ENCODE measurements at regions not wholly inside any gene's neighbourhood (a gene's known extent, or its start where the extent isn't known, plus 50 kb on each side); places are given as distances from the start of the nearest gene placed in this dataset.
A peak's percentile ranks its signal among the peaks of the same experiment; 100 is the strongest.

DNA sequence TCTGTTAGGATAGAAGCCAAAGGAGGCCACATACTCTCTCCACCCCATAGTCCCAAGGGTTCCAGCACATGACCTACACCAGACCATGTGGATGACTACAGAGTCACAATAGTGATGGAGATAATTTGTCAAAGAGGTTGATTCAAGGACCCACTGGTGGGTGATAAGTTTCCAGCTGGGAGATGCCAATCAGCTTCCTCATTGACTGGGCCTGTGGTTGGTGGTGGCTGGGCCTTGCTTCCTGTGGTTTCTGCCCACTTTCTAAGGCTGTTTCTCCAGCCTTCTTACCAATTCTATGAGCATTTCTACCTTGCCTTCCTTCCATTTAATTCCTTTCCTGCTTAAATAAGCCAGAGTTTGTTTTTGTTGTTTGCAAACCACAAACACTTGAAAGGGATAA, 95.5 kb upstream of the CPEB2 start:
- no peak overlapping the region for H3K4me3 ChIP-seq (ENCODE audit: low read depth, low read length)
- TF ChIP-seq, protein P1, sequence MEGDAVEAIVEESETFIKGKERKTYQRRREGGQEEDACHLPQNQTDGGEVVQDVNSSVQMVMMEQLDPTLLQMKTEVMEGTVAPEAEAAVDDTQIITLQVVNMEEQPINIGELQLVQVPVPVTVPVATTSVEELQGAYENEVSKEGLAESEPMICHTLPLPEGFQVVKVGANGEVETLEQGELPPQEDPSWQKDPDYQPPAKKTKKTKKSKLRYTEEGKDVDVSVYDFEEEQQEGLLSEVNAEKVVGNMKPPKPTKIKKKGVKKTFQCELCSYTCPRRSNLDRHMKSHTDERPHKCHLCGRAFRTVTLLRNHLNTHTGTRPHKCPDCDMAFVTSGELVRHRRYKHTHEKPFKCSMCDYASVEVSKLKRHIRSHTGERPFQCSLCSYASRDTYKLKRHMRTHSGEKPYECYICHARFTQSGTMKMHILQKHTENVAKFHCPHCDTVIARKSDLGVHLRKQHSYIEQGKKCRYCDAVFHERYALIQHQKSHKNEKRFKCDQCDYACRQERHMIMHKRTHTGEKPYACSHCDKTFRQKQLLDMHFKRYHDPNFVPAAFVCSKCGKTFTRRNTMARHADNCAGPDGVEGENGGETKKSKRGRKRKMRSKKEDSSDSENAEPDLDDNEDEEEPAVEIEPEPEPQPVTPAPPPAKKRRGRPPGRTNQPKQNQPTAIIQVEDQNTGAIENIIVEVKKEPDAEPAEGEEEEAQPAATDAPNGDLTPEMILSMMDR (IDR thresholded peaks at IDR 0.05; ENCODE audit: insufficient read depth, low read depth, low read length, missing control alignments) = no peak
- DNase-seq (ENCODE audit: low read depth) = no peak

DNA sequence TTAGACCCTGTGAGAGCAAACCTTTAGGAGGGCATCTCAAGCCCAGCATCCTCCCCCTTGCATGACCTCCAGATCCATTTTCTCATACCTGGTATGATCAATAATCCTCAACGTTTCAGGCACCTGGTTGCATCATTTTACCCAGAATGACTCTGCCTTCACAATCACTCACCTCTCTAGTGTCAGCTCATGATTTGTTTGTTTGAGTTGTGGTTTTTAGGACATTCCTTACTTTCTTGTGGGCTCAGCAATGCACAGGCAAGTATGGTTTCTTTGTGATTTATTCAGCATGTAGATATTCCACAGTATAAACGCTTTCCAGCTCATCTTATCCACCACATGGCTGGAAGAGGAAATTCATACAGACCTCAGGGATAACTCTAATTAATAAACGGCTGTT, 93.6 kb upstream of the CPEB2 start:
- no peak for DNase-seq (ENCODE audit: low read depth)
- TF ChIP-seq, protein P1 (IDR thresholded peaks at IDR 0.05; ENCODE audit: insufficient read depth, low read depth, low read length, missing control alignments) = no peak
- no peak overlapping the region for H3K4me3 ChIP-seq (ENCODE audit: low read depth, low read length)

DNA sequence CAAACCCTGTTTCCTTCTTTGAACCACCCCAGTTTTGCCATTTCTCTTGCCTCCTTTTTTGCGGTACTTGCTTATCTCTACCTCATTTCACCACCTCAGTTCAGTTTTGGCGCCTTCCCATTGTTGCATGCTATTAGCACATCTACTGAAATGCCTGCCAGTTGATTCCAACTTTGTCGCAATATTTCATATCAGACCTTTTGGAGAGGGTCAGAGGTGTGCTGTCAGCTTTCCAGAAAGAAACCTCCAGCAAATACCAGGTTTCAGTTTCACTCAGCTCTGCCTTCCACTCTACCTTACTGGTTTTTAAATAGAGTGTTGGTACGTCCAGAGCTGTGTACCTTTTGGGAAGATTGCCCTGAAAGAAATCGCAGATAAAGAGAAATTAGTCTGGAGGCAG, 91.9 kb upstream of the CPEB2 start:
- no peak for DNase-seq (ENCODE audit: low read depth)
- H3K4me3 ChIP-seq (ENCODE audit: low read depth, low read length) = no peak overlapping the region
- TF ChIP-seq, protein P1 (IDR thresholded peaks at IDR 0.05; ENCODE audit: insufficient read depth, low read depth, low read length, missing control alignments) = no peak

DNA sequence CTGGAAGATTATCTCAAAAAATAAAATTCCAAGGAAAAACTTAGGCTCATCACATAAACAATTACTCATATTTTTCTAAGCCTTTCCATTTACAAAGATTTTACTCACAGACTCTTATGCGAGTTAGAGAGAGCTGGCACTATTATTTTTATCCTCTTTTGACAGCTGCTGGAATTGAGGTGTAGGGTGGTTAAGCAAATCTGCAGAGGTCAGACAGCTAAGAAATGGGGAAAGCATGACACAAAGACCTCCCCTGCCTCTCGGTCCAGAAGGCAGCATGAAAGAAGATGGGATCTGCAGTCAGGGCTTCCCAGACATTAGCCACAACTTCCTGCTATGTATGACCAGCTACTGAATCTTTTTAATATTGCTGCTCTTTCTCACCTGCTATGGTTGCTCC, 89.9 kb upstream of the CPEB2 start:
- no peak overlapping the region for H3K4me3 ChIP-seq (ENCODE audit: low read depth, low read length)
- TF ChIP-seq, protein P1 (IDR thresholded peaks at IDR 0.05; ENCODE audit: insufficient read depth, low read depth, low read length, missing control alignments) = no peak
- DNase-seq (ENCODE audit: low read depth) = no peak

DNA sequence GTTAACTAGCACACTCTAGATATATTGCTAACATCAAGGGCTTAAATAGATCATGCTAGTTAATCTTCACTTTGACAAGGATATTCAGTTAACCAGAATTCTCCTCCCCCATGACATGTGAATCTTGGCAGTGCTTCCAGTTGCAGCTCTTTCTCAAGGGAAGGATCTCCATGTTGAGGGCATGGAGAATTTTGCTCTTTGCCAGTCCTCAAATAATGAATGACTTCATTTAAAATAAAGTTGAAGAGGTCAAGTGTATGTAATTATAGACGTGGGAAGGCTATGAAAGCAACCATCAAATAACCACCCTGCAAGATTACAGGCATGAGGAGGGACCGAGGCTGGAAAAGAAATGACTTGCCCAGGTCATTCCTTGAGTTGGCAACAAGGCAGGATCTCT, 87.3 kb upstream of the CPEB2 start:
- H3K4me3 ChIP-seq (ENCODE audit: low read depth, low read length) = no peak overlapping the region
- TF ChIP-seq, protein P1 (IDR thresholded peaks at IDR 0.05; ENCODE audit: insufficient read depth, low read depth, low read length, missing control alignments) = no peak
- DNase-seq (ENCODE audit: low read depth) = no peak

DNA sequence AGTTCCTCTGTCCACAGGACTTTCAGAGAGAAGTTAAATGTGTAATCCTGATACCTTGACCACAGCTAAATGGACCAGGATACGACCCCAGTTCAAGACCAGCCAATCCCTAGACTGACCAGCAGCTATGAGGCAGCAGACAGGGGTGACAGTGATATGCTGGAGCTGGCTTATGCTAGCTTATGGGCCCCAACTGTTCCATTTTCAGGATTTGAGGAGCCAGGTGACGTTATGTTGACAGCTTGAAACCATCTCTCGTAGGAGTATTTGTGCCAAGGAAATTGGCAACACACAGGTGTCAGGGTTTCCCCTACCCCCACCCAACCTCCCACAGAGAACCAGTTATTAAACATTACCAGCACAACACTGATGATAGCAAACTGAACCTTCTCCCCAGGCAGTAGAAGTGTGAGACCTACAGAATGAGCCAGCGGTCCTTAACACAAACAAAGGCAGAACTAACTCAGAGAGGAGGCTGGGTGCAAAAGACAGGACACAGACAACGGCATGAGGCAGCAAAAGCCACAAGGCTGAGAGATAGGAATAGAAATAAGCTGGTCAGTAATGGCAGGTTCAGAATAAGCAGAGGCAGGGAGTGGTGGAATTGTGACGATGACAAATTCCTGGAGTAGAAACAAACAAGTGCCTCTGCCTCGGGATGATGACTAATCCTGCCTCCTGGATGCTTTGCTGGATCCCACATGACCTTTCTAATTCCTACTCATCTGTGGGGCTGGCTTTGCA, 85.6 kb upstream of the CPEB2 start:
- H3K4me3 ChIP-seq (ENCODE audit: low read depth, low read length) = no peak overlapping the region
- DNase-seq (ENCODE audit: low read depth) = peak; percentile 28
- TF ChIP-seq, protein P1 (IDR thresholded peaks at IDR 0.05; ENCODE audit: insufficient read depth, low read depth, low read length, missing control alignments) = no peak

DNA sequence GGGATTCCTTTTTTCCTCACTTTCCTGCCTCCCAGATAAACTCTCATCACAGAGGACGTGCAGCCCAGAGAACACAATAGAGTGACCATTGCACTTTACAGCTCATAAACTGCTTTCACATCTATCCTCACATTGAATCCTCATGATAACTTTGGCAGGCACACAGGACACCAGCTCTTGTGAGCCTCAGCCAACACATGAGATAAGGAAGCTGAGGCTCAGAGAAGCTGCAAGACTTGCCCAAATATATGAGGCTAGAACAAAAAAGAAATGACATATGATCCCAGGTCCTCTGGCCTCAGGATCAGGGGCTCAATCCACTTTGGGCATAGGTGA, 85.0 kb upstream of the CPEB2 start:
- no peak overlapping the region for H3K4me3 ChIP-seq (ENCODE audit: low read depth, low read length)
- TF ChIP-seq, protein P1 (IDR thresholded peaks at IDR 0.05; ENCODE audit: insufficient read depth, low read depth, low read length, missing control alignments) = no peak
- DNase-seq (ENCODE audit: low read depth) = no peak

Measured in GM12865 (cell line).